H9 (cell line): ENCODE measurements at regions not wholly inside any gene's neighbourhood (a gene's known extent, or its start where the extent isn't known, plus 50 kb on each side); places are given as distances from the start of the nearest gene placed in this dataset.

Experiments used
- DNase-seq: peaks from one replicate; pipeline ENCODE4 v3.0.0-alpha.2; 2017
- H2AFZ ChIP-seq: one replicate; pipeline ENCODE4 v1.6.1; 2013; ENCODE audit warnings: mild to moderate bottlenecking, low read length, control low read depth, moderate library complexity
- H2AK5ac ChIP-seq: 2 replicates; pipeline ENCODE4 v1.6.1; 2013; ENCODE audit warnings: low read length, control low read depth, mixed read lengths; ENCODE audit not compliant: insufficient read length
- H2BK120ac ChIP-seq: one replicate; pipeline ENCODE4 v1.6.1; 2013; ENCODE audit warnings: low read depth, mild to moderate bottlenecking, low read length, control low read depth, inconsistent platforms; ENCODE audit not compliant: poor library complexity, severe bottlenecking
- H2BK12ac ChIP-seq: 2 replicates; pipeline ENCODE4 v1.6.1; 2013; ENCODE audit warnings: low read length, control low read depth, mixed read lengths, low read depth; ENCODE audit not compliant: insufficient read length
- H2BK15ac ChIP-seq: 2 replicates; pipeline ENCODE4 v1.6.1; 2013; ENCODE audit warnings: low read depth, low read length, control low read depth
- H2BK20ac ChIP-seq: one replicate; pipeline ENCODE4 v1.6.1; 2013; ENCODE audit warnings: low read depth, mild to moderate bottlenecking, low read length, control low read depth, inconsistent platforms; ENCODE audit not compliant: poor library complexity, severe bottlenecking
- H2BK5ac ChIP-seq: 2 replicates; pipeline ENCODE4 v1.6.1; 2013; ENCODE audit warnings: low read length, control low read depth, mixed read lengths; ENCODE audit not compliant: insufficient read length
- H3K14ac ChIP-seq: 2 replicates; pipeline ENCODE4 v1.6.1; 2013; ENCODE audit warnings: low read length, control low read depth; ENCODE audit not compliant: insufficient read depth
- H3K18ac ChIP-seq: 2 replicates; pipeline ENCODE4 v1.6.1; 2013; ENCODE audit warnings: low read depth, mild to moderate bottlenecking, mixed read lengths, low read length, control low read depth; ENCODE audit not compliant: insufficient read length
- H3K23ac ChIP-seq: 2 replicates; pipeline ENCODE4 v1.6.1; 2013; ENCODE audit warnings: low read length, control low read depth, mixed read lengths, low read depth; ENCODE audit not compliant: insufficient read length
- H3K23me2 ChIP-seq: 2 replicates; pipeline ENCODE4 v1.6.1; 2013; ENCODE audit warnings: low read depth, mild to moderate bottlenecking, mixed read lengths, low read length, control low read depth; ENCODE audit not compliant: insufficient read length, poor library complexity, severe bottlenecking
- H3K27ac ChIP-seq: 2 replicates; pipeline ENCODE4 v1.5.1; 2013; ENCODE audit warnings: low read length, control low read depth, mixed read lengths, low read depth; ENCODE audit not compliant: insufficient read length
- H3K27me3 ChIP-seq: 2 replicates; pipeline ENCODE4 v1.6.1; 2013; ENCODE audit warnings: low read length, control low read depth, inconsistent platforms; ENCODE audit not compliant: insufficient read depth
- H3K4ac ChIP-seq: 2 replicates; pipeline ENCODE4 v1.6.1; 2013; ENCODE audit warnings: low read depth, mild to moderate bottlenecking, control low read depth, inconsistent platforms, low read length, moderate library complexity
- H3K4me1 ChIP-seq: 2 replicates; pipeline ENCODE4 v1.6.1; 2013; ENCODE audit warnings: low read length, control low read depth, inconsistent platforms; ENCODE audit not compliant: insufficient read depth
- H3K4me2 ChIP-seq: 2 replicates; pipeline ENCODE4 v1.6.1; 2013; ENCODE audit warnings: low read length, control low read depth, mixed read lengths; ENCODE audit not compliant: insufficient read length, insufficient read depth
- H3K56ac ChIP-seq: 2 replicates; pipeline ENCODE4 v1.6.1; 2013; ENCODE audit warnings: low read depth, mild to moderate bottlenecking, mixed read lengths, low read length, control low read depth; ENCODE audit not compliant: insufficient read length
- H3K79me1 ChIP-seq: 2 replicates; pipeline ENCODE4 v1.6.1; 2013; ENCODE audit warnings: low read depth, mild to moderate bottlenecking, moderate library complexity, low read length, control low read depth, inconsistent platforms; ENCODE audit not compliant: insufficient read depth, poor library complexity, severe bottlenecking
- H3K79me2 ChIP-seq: 2 replicates; pipeline ENCODE4 v1.6.1; 2013; ENCODE audit warnings: low read length, control low read depth, inconsistent platforms; ENCODE audit not compliant: insufficient read depth
- H3K9ac ChIP-seq: 2 replicates; pipeline ENCODE4 v1.6.1; 2013; ENCODE audit warnings: low read length, control low read depth, mixed read lengths; ENCODE audit not compliant: insufficient read length; ENCODE audit errors: extremely low read depth
- H3K9me3 ChIP-seq: one replicate; pipeline ENCODE4 v1.6.1; 2013; ENCODE audit warnings: low read depth, low read length, inconsistent platforms; ENCODE audit not compliant: control insufficient read depth
- H3T11ph ChIP-seq: one replicate; pipeline ENCODE4 v1.6.1; 2013; ENCODE audit warnings: mild to moderate bottlenecking, low read length, control low read depth, inconsistent platforms
- H4K20me1 ChIP-seq: one replicate; pipeline ENCODE4 v1.6.1; 2013; ENCODE audit not compliant: control insufficient read depth, insufficient read length, insufficient read depth
- H4K5ac ChIP-seq: 2 replicates; pipeline ENCODE4 v1.6.1; 2013; ENCODE audit warnings: low read depth, mild to moderate bottlenecking, mixed read lengths, low read length, control low read depth; ENCODE audit not compliant: insufficient read length
- H4K8ac ChIP-seq: replicated peaks from 2 replicates; pipeline ENCODE4 v1.6.1; 2013; ENCODE audit warnings: low read length, control low read depth, mixed read lengths, low read depth; ENCODE audit not compliant: insufficient read length
- H4K91ac ChIP-seq: 2 replicates; pipeline ENCODE4 v1.6.1; 2013; ENCODE audit warnings: low read depth, mild to moderate bottlenecking, moderate library complexity, mixed read lengths, low read length, control low read depth; ENCODE audit not compliant: insufficient read length
- H3K27ac Mint-ChIP-seq, 3 experiments: 2 replicates in 2 of 3; 3 replicates in 1 of 3; pipeline ENCODE4 v1.8.0; 2020 to 2021; ENCODE audit warnings: mixed read lengths in 3 of 3, mild to moderate bottlenecking in 1 of 3, moderate library complexity in 1 of 3
- H3K27me3 Mint-ChIP-seq: 2 replicates; pipeline ENCODE4 v1.8.0; 2021; ENCODE audit warnings: low read depth, mild to moderate bottlenecking, moderate library complexity, mixed read lengths
- H3K36me3 Mint-ChIP-seq, 3 experiments: 2 replicates in 2 of 3; 3 replicates in 1 of 3; pipeline ENCODE4 v1.8.0; 2020 to 2021; ENCODE audit warnings: low read depth in 3 of 3, mixed read lengths in 3 of 3; ENCODE audit not compliant: insufficient read depth in 1 of 3
- H3K4me1 Mint-ChIP-seq, 2 experiments: 2 replicates each; pipeline ENCODE4 v1.8.0; 2020; ENCODE audit warnings: mixed read lengths in 2 of 2
- H3K4me3 Mint-ChIP-seq, 2 experiments: 2 replicates in 1 of 2; 3 replicates in 1 of 2; pipeline ENCODE4 v1.8.0; 2020 to 2021; ENCODE audit warnings: mild to moderate bottlenecking in 2 of 2, mixed read lengths in 2 of 2, moderate library complexity in 1 of 2
- H3K9me3 Mint-ChIP-seq, 2 experiments: 2 replicates in 1 of 2; 3 replicates in 1 of 2; pipeline ENCODE4 v1.8.0; 2020; ENCODE audit warnings: mild to moderate bottlenecking in 2 of 2, mixed read lengths in 2 of 2, moderate library complexity in 1 of 2
- CTCF ChIP-seq: fragments of 200-600 bp; sonication (generic); conservative IDR thresholded peaks from 3 replicates; pipeline ENCODE4 v1.8.0; 2021; ENCODE audit warnings: antibody characterized with exemption, mild to moderate bottlenecking

- H4K91ac ChIP-seq, result no peak overlapping the region
- H3K23me2 ChIP-seq, result peaks cover 17% of the 10 kb centered on the region
- no peak overlapping the region for H3K27ac ChIP-seq
- Mint-ChIP-seq H3K36me3 (no peaks in the 10 kb centered on the region), H3K9me3 (no peaks in the 10 kb centered on the region; a peak in 1 of 5 replicates), H3K27ac (no peak overlapping the region), H3K4me3 (no peak overlapping the region), H3K27me3 (peaks cover 26% of the 10 kb centered on the region), H3K4me1 (peaks cover 30 to 35% of the 10 kb centered on the region in 2 experiments)
- no peak overlapping the region for H3T11ph ChIP-seq
- no peak overlapping the region for H2BK5ac ChIP-seq
- no peak overlapping the region for H2BK15ac ChIP-seq
- H3K4me1 ChIP-seq, result peaks cover 4% of the 10 kb centered on the region; the same call in 1 of the 2 replicates
- DNase-seq, result no peak
- H4K8ac ChIP-seq, result no peak overlapping the region
- no peak overlapping the region for H2BK120ac ChIP-seq
- no peak overlapping the region for H3K9ac ChIP-seq
- no peak overlapping the region for H3K23ac ChIP-seq
- no peak overlapping the region for H2AFZ ChIP-seq
- H2AK5ac ChIP-seq, result no peak overlapping the region
- no peak overlapping the region for H3K4ac ChIP-seq
- H3K56ac ChIP-seq, result no peak overlapping the region
- H3K18ac ChIP-seq, result no peak overlapping the region
- no peak overlapping the region for H2BK20ac ChIP-seq
- no peaks in the 10 kb centered on the region for H3K79me2 ChIP-seq
- H3K27me3 ChIP-seq, result no peaks in the 10 kb centered on the region
- no peak overlapping the region for H2BK12ac ChIP-seq
- no peak overlapping the region for H4K5ac ChIP-seq
- no peak; the same call in 2 of the 3 replicates for TF ChIP-seq CTCF
- H3K4me2 ChIP-seq, result no peak overlapping the region
- H3K14ac ChIP-seq, result no peak overlapping the region
- no peaks in the 10 kb centered on the region for H3K9me3 ChIP-seq
- H3K79me1 ChIP-seq, result no peaks in the 10 kb centered on the region
- no peaks in the 10 kb centered on the region for H4K20me1 ChIP-seq
Observed at GRCh38 chr2:118222273-118222594, 134.0 kb downstream of the INSIG2 start.
